ENCODE measurements at regions not wholly inside any gene's neighbourhood (a gene's known extent, or its start where the extent isn't known, plus 50 kb on each side); places are given as distances from the start of the nearest gene placed in this dataset.

GRCh38 chr2:237234268-237234667 lies 148.6 kb downstream of the COPS8 start:
- TF ChIP-seq CTCF (conservative IDR thresholded peaks at IDR 0.05; ENCODE audit: low read depth, low read length) = no peak
- Histone ChIP-seq H3K79me2 (ENCODE audit: insufficient read depth, low read depth) (no peaks in the 10 kb centered on the region), H3K4me1 (ENCODE audit: low read depth, poor library complexity, severe bottlenecking) (no peaks in the 10 kb centered on the region), H4K20me1 (ENCODE audit: insufficient read depth) (no peaks in the 10 kb centered on the region), H3K27ac (no peak overlapping the region), H3K27me3 (ENCODE audit: insufficient read depth, low read depth) (no peaks in the 10 kb centered on the region), H3K36me3 (ENCODE audit: insufficient read depth) (no peaks in the 10 kb centered on the region), H3K4me3 (IDR thresholded peaks at IDR 0.05; ENCODE audit: insufficient read depth, low read depth, low read length) (no peak overlapping the region), H3K4me2 (no peak overlapping the region), H3K9ac (no peak overlapping the region), H2AFZ (ENCODE audit: low read depth) (no peak overlapping the region)

- Histone ChIP-seq H3K27me3 (ENCODE audit: insufficient read depth, low read depth) (no peaks in the 10 kb centered on the region), H2AFZ (ENCODE audit: low read depth) (no peak overlapping the region), H3K9ac (no peak overlapping the region), H3K4me3 (IDR thresholded peaks at IDR 0.05; ENCODE audit: insufficient read depth, low read depth, low read length) (no peak overlapping the region), H3K27ac (no peak overlapping the region), H3K4me2 (no peak overlapping the region), H3K4me1 (ENCODE audit: low read depth, poor library complexity, severe bottlenecking) (no peaks in the 10 kb centered on the region), H4K20me1 (ENCODE audit: insufficient read depth) (no peaks in the 10 kb centered on the region), H3K79me2 (ENCODE audit: insufficient read depth, low read depth) (no peaks in the 10 kb centered on the region), H3K36me3 (ENCODE audit: insufficient read depth) (no peaks in the 10 kb centered on the region)
- no peak for TF ChIP-seq CTCF (conservative IDR thresholded peaks at IDR 0.05; ENCODE audit: low read depth, low read length)
Observed at GRCh38 chr2:237235383-237236095, 149.8 kb downstream of the COPS8 start.

GRCh38 chr2:237236188-237236587 lies 150.5 kb downstream of the COPS8 start:
- no peak overlapping the region for H3K9ac ChIP-seq
- no peak overlapping the region for H2AFZ ChIP-seq (ENCODE audit: low read depth)
- H3K4me1 ChIP-seq (ENCODE audit: low read depth, poor library complexity, severe bottlenecking) = no peaks in the 10 kb centered on the region
- H3K4me2 ChIP-seq = no peak overlapping the region
- no peak for TF ChIP-seq CTCF (conservative IDR thresholded peaks at IDR 0.05; ENCODE audit: low read depth, low read length)
- no peak overlapping the region for H3K4me3 ChIP-seq (IDR thresholded peaks at IDR 0.05; ENCODE audit: insufficient read depth, low read depth, low read length)
- no peak overlapping the region for H3K27ac ChIP-seq
- no peaks in the 10 kb centered on the region for H3K27me3 ChIP-seq (ENCODE audit: insufficient read depth, low read depth)
- no peaks in the 10 kb centered on the region for H3K79me2 ChIP-seq (ENCODE audit: insufficient read depth, low read depth)
- H4K20me1 ChIP-seq (ENCODE audit: insufficient read depth) = no peaks in the 10 kb centered on the region
- H3K36me3 ChIP-seq (ENCODE audit: insufficient read depth) = no peaks in the 10 kb centered on the region

GRCh38 chr2:237238249-237238648 lies 152.6 kb downstream of the COPS8 start:
- H3K36me3 ChIP-seq (ENCODE audit: insufficient read depth) = no peaks in the 10 kb centered on the region
- no peaks in the 10 kb centered on the region for H3K27me3 ChIP-seq (ENCODE audit: insufficient read depth, low read depth)
- no peak overlapping the region for H3K9ac ChIP-seq
- H3K27ac ChIP-seq = no peak overlapping the region
- no peak for TF ChIP-seq CTCF (conservative IDR thresholded peaks at IDR 0.05; ENCODE audit: low read depth, low read length)
- H2AFZ ChIP-seq (ENCODE audit: low read depth) = no peak overlapping the region
- H3K4me3 ChIP-seq (IDR thresholded peaks at IDR 0.05; ENCODE audit: insufficient read depth, low read depth, low read length) = no peak overlapping the region
- H4K20me1 ChIP-seq (ENCODE audit: insufficient read depth) = no peaks in the 10 kb centered on the region
- H3K4me2 ChIP-seq = no peak overlapping the region
- H3K4me1 ChIP-seq (ENCODE audit: low read depth, poor library complexity, severe bottlenecking) = no peaks in the 10 kb centered on the region
- H3K79me2 ChIP-seq (ENCODE audit: insufficient read depth, low read depth) = no peaks in the 10 kb centered on the region

All from KMS-11 (cell line).